Motor neuron (in vitro differentiated cells): ENCODE measurements at regions not wholly inside any gene's neighbourhood (a gene's known extent, or its start where the extent isn't known, plus 50 kb on each side); places are given as distances from the start of the nearest gene placed in this dataset.
"Not testable (repeated sequence)": the region's sequence is repeated elsewhere in the genome, so short reads cannot be mapped to it uniquely, and the experiment has no call there.

Experiments
- ATAC-seq, 8 experiments: fragments of 200-7000 bp; cut with Tn5 transposase; replicated peaks in 6 of 8; 2 replicates each; pipeline ENCODE4 v1.8.0; 2021; ENCODE audit warnings: mild to moderate bottlenecking in 8 of 8, moderate library complexity in 8 of 8
- H3K27ac ChIP-seq, 2 donors: fragments of 250-450 bp; sonication (Bioruptor Pico); 2 replicates each; pipeline ENCODE4 v1.9.0; 2021; ENCODE audit warnings: antibody characterized with exemption in 2 of 2, mild to moderate bottlenecking in 2 of 2, moderate library complexity in 1 of 2
- H3K4me1 ChIP-seq, 2 donors: fragments of 250-450 bp; sonication (Bioruptor Pico); replicated peaks in 1 of 2; 2 replicates each; pipeline ENCODE4 v1.6.1; 2021; ENCODE audit warnings: antibody characterized with exemption in 2 of 2, mild to moderate bottlenecking in 2 of 2, moderate library complexity in 1 of 2
- H3K4me3 ChIP-seq, 5 donors: fragments of 250-450 bp; sonication (Bioruptor Pico); 2 replicates each; pipeline ENCODE4 v1.9.0; 2021; ENCODE audit warnings: antibody characterized with exemption in 5 of 5, mild to moderate bottlenecking in 5 of 5, moderate library complexity in 4 of 5
- WGBS, 10 experiments: fragments of 450-650 bp; shearing (Covaris generic); methylation state at CpG; one replicate each; pipeline ENCODE4 v1.0.0; 2022; 5-methylcytosine and 5-hydroxymethylcytosine counted together
- in situ Hi-C, 9 experiments: fragments of 400-800 bp; cut with MboI; loops; one replicate each; pipeline ENCODE4 v1.15.0; 2021; ENCODE audit warnings: low sequenced_read_pairs in 9 of 9, low pct_unique_long_range_greater_than_20kb in 2 of 9; ENCODE audit not compliant: unreplicated experiment in 9 of 9

- in situ Hi-C loops, ATAC-seq: not testable (repeated sequence)
- WGBS, 10 experiments: no CpG with 5 or more reads among the region's 17 CpGs
Measured at GRCh38 chr9:138219249-138219648, 341.7 kb downstream of the CACNA1B start.

GRCh38 chr9:138221446-138222054 lies 344.0 kb downstream of the CACNA1B start:
- peak in 5 of 8 experiments; percentile 18 to 39 (median 36) for ATAC-seq
- H3K4me1 ChIP-seq, H3K27ac ChIP-seq, in situ Hi-C loops: not testable (repeated sequence)
- peak overlapping the region in 2 of 5 donors; percentile 20 to 23 for H3K4me3 ChIP-seq
- no CpG with 5 or more reads among the region's 18 CpGs for WGBS, 10 experiments

More at GRCh38 chr9:138219249-138219648, 341.7 kb downstream of the CACNA1B start:
- not testable (repeated sequence) for H3K4me3 ChIP-seq, H3K4me1 ChIP-seq, H3K27ac ChIP-seq

- WGBS, 10 experiments: no CpG with 5 or more reads among the region's 2 CpGs
- ATAC-seq, in situ Hi-C loops: not testable (repeated sequence)
Measured at GRCh38 chr9:138237099-138237498, 359.5 kb downstream of the CACNA1B start.

GRCh38 chr9:138282903-138283302 lies 405.3 kb downstream of the CACNA1B start:
- ATAC-seq, H3K4me3 ChIP-seq, in situ Hi-C loops, H3K4me1 ChIP-seq, H3K27ac ChIP-seq: not testable (repeated sequence)
- WGBS, 10 experiments: no CpG with 5 or more reads among the region's 11 CpGs

More at GRCh38 chr9:138237099-138237498, 359.5 kb downstream of the CACNA1B start:
- not testable (repeated sequence) for H3K4me3 ChIP-seq, H3K4me1 ChIP-seq, H3K27ac ChIP-seq
